Frontal cortex (tissue), 3 donors: ENCODE measurements at regions not wholly inside any gene's neighbourhood (a gene's known extent, or its start where the extent isn't known, plus 50 kb on each side); places are given as distances from the start of the nearest gene placed in this dataset.
"Not testable (repeated sequence)": the region's sequence is repeated elsewhere in the genome, so short reads cannot be mapped to it uniquely, and the experiment has no call there.

ENCODE experiments used
- DNase-seq, 2 donors: peaks; one replicate each; pipeline ENCODE4 v3.0.0; 2012; ENCODE audit warnings: low spot score in 2 of 2
- FAIRE-seq: peaks from 2 replicates; lab custom pipeline; 2012; peaks lifted over from hg19 to GRCh38; lab: Jason Lieb, UNC
- donor health status: control.
- donor health status: control.
- donor health status: control.

- FAIRE-seq (no peak), DNase-seq (no peak)
Measured at GRCh38 chr19:20313894-20314293, 146.9 kb downstream of the ZNF486 start.

GRCh38 chr19:20307127-20307526 is 140.1 kb downstream of the ZNF486 start:
- FAIRE-seq = no peak
- DNase-seq = no peak

- not testable (repeated sequence) for FAIRE-seq, DNase-seq
Measured at GRCh38 chr19:20296314-20296713, 129.3 kb downstream of the ZNF486 start.

GRCh38 chr19:20294181-20294580 is 127.2 kb downstream of the ZNF486 start:
- no peak for FAIRE-seq

GRCh38 chr19:20292520-20292919 is 125.5 kb downstream of the ZNF486 start:
- not testable (repeated sequence) for FAIRE-seq, DNase-seq

More at GRCh38 chr19:20294181-20294580, 127.2 kb downstream of the ZNF486 start:
- DNase-seq = no peak

GRCh38 chr19:20289186-20289585 is 122.2 kb downstream of the ZNF486 start:
- FAIRE-seq = peak; percentile 23
- no peak for DNase-seq

GRCh38 chr19:20287070-20287469 is 120.1 kb downstream of the ZNF486 start:
- FAIRE-seq (no peak), DNase-seq (no peak)

GRCh38 chr19:20285876-20286275 is 118.9 kb downstream of the ZNF486 start:
- not testable (repeated sequence) for FAIRE-seq, DNase-seq

- no peak for FAIRE-seq
- DNase-seq = no peak
Measured at GRCh38 chr19:20279516-20279915, 112.5 kb downstream of the ZNF486 start.

GRCh38 chr19:20278342-20278741 is 111.3 kb downstream of the ZNF486 start:
- FAIRE-seq = no peak

GRCh38 chr19:20276732-20277082 is 109.7 kb downstream of the ZNF486 start:
- DNase-seq, FAIRE-seq: not testable (repeated sequence)

More at GRCh38 chr19:20278342-20278741, 111.3 kb downstream of the ZNF486 start:
- DNase-seq = peak in 1 of 2 donors; percentile 10

- no peak for DNase-seq
- FAIRE-seq = no peak
Measured at GRCh38 chr19:20276011-20276731, 109.2 kb downstream of the ZNF486 start.

GRCh38 chr19:20273951-20274570 is 107.0 kb downstream of the ZNF486 start:
- FAIRE-seq = no peak

GRCh38 chr19:20273376-20273775 is 106.4 kb downstream of the ZNF486 start:
- no peak for DNase-seq

More at GRCh38 chr19:20273951-20274570, 107.0 kb downstream of the ZNF486 start:
- no peak for DNase-seq

GRCh38 chr19:20272627-20273010 is 105.6 kb downstream of the ZNF486 start:
- DNase-seq = not testable (repeated sequence)

More at GRCh38 chr19:20273376-20273775, 106.4 kb downstream of the ZNF486 start:
- no peak for FAIRE-seq

GRCh38 chr19:20271927-20272626 is 105.1 kb downstream of the ZNF486 start:
- DNase-seq = not testable (repeated sequence)
- FAIRE-seq = peak; percentile 15

More at GRCh38 chr19:20272627-20273010, 105.6 kb downstream of the ZNF486 start:
- FAIRE-seq = not testable (repeated sequence)

GRCh38 chr19:20271215-20271926 is 104.4 kb downstream of the ZNF486 start:
- DNase-seq = no peak
- FAIRE-seq = no peak

GRCh38 chr19:20269461-20269860 is 102.4 kb downstream of the ZNF486 start:
- no peak for DNase-seq
- FAIRE-seq = no peak

GRCh38 chr19:20261513-20261912 is 94.5 kb downstream of the ZNF486 start:
- not testable (repeated sequence) for FAIRE-seq, DNase-seq

- not testable (repeated sequence) for DNase-seq, FAIRE-seq
Measured at GRCh38 chr19:20260738-20261137, 93.7 kb downstream of the ZNF486 start.
